AG08396 (cell line): ENCODE measurements at regions not wholly inside any gene's neighbourhood (a gene's known extent, or its start where the extent isn't known, plus 50 kb on each side); places are given as distances from the start of the nearest gene placed in this dataset.
"Not testable (repeated sequence)": the region's sequence is repeated elsewhere in the genome, so short reads cannot be mapped to it uniquely, and the experiment has no call there.

ENCODE experiments used
- DNase-seq: peaks from one replicate; pipeline ENCODE4 v3.0.0; 2012; ENCODE audit warnings: low spot score, mixed read lengths

GRCh38 chr1:203998571-203998970 lies 74.3 kb upstream of the SOX13 start:
- DNase-seq, result not testable (repeated sequence)

- DNase-seq, result no peak
Measured at GRCh38 chr1:203999618-204000017, 73.3 kb upstream of the SOX13 start.

- no peak for DNase-seq
Measured at GRCh38 chr1:204001166-204001901, 71.6 kb upstream of the SOX13 start.

GRCh38 chr1:204002614-204003013 lies 70.3 kb upstream of the SOX13 start:
- DNase-seq, result no peak

- DNase-seq, result no peak
Measured at GRCh38 chr1:204003536-204003935, 69.4 kb upstream of the SOX13 start.

GRCh38 chr1:204011426-204011825 lies 61.5 kb upstream of the SOX13 start:
- DNase-seq, result no peak

GRCh38 chr1:204013052-204013451 lies 59.9 kb upstream of the SOX13 start:
- no peak for DNase-seq

GRCh38 chr1:204014336-204014735 lies 58.6 kb upstream of the SOX13 start:
- no peak for DNase-seq

- not testable (repeated sequence) for DNase-seq
Measured at GRCh38 chr1:204014961-204015360, 58.0 kb upstream of the SOX13 start.

GRCh38 chr1:204017032-204017431 lies 55.9 kb upstream of the SOX13 start:
- DNase-seq, result no peak

GRCh38 chr1:204018460-204018859 lies 54.5 kb upstream of the SOX13 start:
- DNase-seq, result no peak
